ENCODE measurements at regions not wholly inside any gene's neighbourhood (a gene's known extent, or its start where the extent isn't known, plus 50 kb on each side); places are given as distances from the start of the nearest gene placed in this dataset.

DNA sequence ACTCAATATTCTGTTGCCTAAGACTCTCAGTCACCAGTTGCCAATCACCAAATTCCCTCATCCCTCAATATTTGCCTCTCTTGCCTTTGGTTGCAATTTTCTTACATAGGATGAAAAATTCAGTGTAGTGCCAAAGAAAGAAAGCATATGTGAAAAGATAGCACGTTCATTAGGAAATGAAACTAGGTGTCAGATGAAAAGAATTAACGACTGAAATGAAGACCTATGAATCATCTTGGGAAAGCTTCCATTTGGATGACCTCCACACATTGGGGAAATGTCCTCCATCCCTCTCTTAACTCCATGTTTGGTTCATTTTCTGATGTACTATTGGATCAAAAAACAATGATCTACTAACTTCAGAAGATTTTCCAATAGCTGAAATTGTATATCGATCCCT lies 145.1 kb upstream of the MEOX2 start:
- TF ChIP-seq POLR2A (IDR thresholded peaks at IDR 0.05) = no peak
- TF ChIP-seq, protein P1, sequence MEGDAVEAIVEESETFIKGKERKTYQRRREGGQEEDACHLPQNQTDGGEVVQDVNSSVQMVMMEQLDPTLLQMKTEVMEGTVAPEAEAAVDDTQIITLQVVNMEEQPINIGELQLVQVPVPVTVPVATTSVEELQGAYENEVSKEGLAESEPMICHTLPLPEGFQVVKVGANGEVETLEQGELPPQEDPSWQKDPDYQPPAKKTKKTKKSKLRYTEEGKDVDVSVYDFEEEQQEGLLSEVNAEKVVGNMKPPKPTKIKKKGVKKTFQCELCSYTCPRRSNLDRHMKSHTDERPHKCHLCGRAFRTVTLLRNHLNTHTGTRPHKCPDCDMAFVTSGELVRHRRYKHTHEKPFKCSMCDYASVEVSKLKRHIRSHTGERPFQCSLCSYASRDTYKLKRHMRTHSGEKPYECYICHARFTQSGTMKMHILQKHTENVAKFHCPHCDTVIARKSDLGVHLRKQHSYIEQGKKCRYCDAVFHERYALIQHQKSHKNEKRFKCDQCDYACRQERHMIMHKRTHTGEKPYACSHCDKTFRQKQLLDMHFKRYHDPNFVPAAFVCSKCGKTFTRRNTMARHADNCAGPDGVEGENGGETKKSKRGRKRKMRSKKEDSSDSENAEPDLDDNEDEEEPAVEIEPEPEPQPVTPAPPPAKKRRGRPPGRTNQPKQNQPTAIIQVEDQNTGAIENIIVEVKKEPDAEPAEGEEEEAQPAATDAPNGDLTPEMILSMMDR (IDR thresholded peaks at IDR 0.05) = no peak

All from tibial nerve (tissue), 3 donors.